GM18873 (cell line): ENCODE measurements at regions not wholly inside any gene's neighbourhood (a gene's known extent, or its start where the extent isn't known, plus 50 kb on each side); places are given as distances from the start of the nearest gene placed in this dataset.

ENCODE experiments used
- ATAC-seq: cut with Tn5 transposase; IDR thresholded peaks from one replicate; pipeline ENCODE4 v1.9.1; 2021; ENCODE audit warnings: mild to moderate bottlenecking, moderate library complexity, moderate number of reproducible peaks; ENCODE audit not compliant: unreplicated experiment, low FRiP score

GRCh38 chr6:22668307-22668706 is 98.9 kb downstream of the HDGFL1 start:
- no peak for ATAC-seq

DNA sequence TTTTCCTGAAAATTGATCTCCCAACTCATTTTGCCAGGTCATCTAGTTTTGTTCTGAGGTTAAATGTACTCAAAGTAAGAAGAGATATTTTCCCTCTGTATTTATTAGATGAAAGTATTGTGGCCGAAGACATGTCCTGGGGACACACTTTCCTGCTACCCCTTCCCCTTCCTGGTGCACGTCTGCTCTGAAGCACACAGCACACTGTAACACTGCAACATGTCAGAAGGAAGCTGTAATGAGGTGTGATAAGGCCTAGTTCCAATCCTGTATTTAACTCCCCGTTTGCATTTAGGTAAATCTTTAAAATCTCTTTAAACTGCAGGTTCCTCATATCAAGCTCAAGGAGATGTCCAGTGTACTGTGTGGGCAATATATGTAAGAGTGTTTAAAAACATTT is 99.4 kb downstream of the HDGFL1 start:
- ATAC-seq, result no peak

DNA sequence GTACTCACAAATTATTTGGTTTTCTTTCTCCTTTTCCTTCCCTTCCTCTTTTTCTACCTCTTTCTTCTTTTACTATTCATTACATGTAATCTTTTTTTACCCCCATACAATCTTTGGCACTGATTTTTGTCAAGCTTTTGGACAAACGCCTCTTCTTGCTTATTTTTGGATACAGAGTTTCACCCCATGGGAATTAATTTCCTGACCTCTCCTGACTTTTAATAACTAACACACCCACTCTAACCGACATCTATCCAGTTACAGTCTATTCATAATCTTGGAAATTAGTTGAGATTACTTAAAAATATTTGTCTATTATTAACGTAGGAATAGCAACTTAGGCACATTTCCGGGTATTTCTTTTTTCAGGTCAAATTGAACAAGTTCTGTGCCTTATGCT is 101.2 kb downstream of the HDGFL1 start:
- ATAC-seq, result no peak

- ATAC-seq, result no peak
These were observed 104.1 kb downstream of the HDGFL1 start for GRCh38 chr6:22673474-22673873.

- no peak for ATAC-seq
These were observed 111.6 kb downstream of the HDGFL1 start for GRCh38 chr6:22680950-22681349.

GRCh38 chr6:22681761-22682160 is 112.4 kb downstream of the HDGFL1 start:
- ATAC-seq, result no peak

GRCh38 chr6:22682979-22683378 is 113.6 kb downstream of the HDGFL1 start:
- ATAC-seq, result no peak

GRCh38 chr6:22690446-22690845 is 121.1 kb downstream of the HDGFL1 start:
- ATAC-seq, result no peak

DNA sequence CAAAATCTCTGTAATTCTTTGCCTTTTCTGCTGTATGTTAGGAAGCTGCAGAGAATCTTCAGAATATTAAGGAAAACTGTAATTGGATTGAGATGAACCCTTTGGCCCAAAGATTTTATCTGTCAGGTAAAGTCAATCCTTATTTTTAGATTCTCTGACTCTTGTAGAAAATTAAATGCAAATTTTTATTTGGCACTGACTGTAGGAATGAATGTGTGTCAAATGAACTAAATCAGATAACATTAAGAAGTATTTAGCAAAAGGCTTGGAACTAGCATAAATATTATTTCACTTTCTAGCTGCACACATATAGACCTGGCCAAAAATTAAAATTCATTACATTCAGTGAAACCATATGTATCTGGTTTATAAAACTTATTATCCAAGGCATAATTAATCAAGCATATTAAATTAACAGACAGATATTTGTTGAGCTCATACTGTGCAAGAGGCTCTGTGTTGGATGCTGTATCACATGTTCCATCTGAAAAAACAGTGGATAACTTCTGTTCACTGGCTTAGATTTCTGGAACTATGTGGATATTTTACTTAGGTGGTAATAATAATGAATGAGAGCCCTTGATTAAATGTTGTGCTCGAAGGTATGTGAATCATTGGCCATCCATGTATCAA is 124.8 kb downstream of the HDGFL1 start:
- ATAC-seq, result no peak

DNA sequence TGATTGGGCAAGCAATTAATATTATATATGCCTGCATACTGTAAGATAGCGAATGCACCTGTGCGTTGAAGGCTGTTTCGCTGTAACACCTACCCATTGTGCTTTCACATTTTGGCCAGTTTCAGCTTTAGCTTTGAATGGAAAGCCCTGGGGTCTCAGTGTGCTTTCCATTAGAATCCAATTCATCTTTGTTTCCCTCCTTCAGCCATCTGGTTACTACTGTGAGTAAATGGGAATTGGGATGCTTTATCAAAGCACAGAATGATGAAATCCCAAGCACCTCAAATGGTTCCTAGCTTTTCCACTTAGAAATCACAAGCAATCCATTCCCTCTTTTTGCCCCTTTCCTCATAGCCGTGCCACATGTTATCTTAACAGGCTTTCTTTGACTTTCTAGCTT is 127.1 kb downstream of the HDGFL1 start:
- ATAC-seq, result no peak

DNA sequence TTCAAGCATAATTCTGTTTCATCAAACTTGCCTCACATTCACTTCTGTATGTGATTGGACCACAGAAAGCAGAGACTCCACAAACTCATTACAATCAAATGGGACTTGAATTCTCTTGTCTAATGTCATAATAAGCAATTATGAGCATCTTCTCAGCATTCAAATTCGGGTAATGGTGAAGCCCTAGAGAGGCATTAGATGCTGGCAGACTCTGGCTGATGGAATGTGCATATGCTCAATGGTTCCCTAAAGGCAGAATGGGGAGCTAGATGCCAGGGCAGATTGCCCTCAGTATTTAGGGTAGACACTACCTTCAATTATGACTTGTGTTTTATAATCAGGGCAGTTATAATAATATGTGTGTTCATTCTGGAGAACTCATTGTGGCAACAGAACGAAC is 127.9 kb downstream of the HDGFL1 start:
- no peak for ATAC-seq

- no peak for ATAC-seq
These were observed 129.8 kb downstream of the HDGFL1 start for GRCh38 chr6:22699151-22699550.

DNA sequence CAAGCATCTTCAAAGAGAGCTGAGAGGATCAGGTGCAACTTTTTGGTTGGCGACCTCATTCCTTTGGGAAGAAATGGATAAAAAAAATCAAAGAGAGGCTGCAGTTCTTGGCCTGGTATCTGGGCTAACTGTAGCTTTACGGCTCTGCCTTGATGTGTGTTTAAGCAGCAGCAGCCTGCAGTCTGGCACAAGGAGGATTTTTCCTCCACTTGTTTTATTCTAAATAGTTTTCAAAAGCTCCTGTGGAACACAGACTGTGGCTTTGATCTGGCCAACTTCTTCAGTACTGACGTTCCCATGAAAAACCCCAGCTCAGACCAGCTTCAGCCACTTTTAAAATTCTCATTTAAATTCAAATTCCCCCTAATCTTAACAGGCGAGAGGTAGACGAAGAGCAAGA is 137.3 kb downstream of the HDGFL1 start:
- no peak for ATAC-seq

DNA sequence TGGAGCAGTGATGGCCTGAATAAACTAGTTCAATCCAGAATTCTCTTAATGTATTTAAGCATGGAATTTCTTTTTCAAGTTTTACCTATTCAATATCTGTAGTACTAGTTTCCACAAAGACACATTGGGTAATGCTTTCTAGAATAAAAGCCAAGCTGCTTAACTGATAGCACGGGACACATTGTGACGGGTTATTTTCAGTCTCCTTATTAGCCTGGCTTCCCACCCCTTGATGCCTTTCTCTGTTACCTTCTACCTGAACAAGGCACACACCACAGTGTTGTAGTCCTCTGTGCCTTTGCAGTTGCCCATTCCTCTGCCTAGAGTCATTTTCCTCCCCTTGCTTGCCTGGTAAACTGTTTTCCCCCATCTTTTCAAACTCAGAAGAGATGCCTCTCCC is 139.1 kb downstream of the HDGFL1 start:
- no peak for ATAC-seq

DNA sequence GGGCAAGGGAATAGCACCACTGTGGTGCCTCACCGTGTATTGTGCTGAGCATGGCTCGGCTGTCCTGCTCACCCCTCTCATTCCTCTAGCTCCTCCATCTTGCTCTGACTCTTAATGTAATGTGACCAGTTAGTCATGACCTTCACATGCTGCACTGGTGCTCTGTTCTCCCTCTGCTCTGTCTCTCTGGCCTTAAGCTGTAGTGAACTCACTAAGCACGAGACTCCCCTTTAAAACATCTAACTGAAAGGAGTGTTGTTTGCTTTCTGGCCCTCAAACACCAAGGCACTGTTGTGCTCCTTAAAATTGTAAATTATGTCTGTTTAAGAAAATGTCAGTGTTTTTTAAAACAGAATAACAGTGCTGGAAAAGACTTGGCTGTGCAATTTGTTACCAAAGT is 140.4 kb downstream of the HDGFL1 start:
- ATAC-seq, result no peak

GRCh38 chr6:22716721-22717120 is 147.4 kb downstream of the HDGFL1 start:
- ATAC-seq, result no peak

GRCh38 chr6:22717915-22718314 is 148.5 kb downstream of the HDGFL1 start:
- no peak for ATAC-seq

DNA sequence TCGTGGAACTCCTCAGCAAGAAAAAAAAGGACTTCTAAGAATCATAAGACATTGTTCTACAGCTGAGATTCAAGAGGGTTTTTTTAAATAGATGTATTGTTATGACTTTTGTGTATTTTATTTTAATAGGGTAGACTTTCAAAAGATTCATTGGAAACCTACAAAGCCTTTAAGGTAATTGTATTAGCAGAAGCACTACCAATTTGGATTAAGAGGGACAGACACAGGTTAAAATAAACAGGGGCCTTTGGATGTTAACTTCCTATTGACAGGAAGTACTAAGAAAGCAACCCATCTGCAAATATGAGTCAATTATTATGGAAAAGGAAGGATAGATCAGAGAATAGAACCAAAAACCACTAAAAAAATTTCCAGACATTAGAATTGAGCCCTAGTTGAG is 153.5 kb downstream of the HDGFL1 start:
- ATAC-seq, result no peak

DNA sequence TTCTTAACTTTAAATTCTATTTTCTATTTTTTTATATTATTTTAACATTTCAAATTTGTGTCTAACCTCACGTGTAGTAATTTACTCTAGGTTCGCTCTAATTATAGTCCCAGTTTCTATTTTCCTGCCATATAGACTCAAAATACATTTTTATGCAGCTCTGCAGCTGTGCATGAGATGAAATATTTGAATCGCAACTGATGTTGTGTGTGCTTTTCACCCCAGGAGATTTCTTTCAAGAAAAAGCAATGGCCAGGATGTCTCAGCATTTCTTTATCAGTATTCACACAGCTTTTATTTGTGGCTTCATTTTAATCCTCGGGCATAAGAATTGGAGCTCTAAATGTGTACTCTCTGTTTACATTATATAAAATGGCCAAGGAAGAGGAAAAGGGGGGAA is 157.6 kb downstream of the HDGFL1 start:
- ATAC-seq, result no peak

DNA sequence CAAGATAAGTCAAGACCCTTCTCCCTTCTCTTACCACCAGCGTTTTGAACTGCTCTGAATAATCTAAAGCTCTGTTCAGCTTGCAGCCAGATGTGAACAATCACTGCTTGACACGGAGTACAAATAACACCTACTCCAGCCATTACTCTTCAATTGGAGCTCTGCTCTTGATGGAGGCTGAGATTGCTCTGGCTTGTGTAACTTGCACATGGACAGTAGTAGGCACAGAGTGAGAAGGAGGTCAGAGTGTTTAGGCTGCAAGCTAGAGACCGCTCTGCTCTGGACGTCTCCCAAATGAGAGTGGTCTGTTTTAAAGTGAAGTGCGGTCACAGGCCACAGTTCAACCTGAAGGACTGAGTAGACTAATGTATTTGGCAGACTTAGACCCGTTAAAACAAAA is 158.3 kb downstream of the HDGFL1 start:
- no peak for ATAC-seq

DNA sequence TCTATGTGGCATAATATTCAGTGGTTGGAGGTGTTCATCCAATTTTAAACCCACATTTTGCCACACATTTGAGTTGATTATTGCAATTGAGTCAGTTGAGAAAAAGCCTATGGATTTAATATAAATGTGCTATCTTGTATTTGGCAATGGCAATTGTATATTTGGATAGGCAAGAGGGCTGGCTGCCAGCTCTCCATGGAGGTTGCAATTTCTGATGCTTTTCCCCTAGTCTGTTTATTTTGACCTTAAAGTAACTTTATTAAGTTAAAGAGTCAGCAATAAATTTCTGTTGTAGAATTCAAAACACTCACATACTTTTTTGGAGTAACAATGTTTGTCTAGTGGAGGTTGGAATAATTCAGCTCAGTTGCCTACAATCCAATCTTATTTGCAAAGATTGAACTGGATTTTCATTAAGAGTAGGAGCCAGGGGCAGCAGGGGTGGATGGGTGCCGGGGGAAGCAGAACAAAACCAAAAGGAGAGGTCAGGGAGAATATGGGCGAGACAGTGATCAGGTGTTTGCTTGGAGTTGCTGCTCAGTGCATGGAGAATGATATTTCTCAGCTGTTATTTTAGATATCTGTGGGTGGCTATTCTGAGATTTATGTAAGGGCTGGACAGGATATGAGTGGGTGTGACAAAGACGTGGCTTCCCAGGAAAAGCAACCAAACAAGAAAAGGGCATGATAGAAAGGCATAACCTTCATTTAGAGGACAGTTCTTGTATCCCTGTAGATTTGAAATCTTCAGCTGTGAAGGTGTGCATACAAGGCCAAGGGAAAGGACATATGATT is 163.0 kb downstream of the HDGFL1 start:
- ATAC-seq, result no peak

DNA sequence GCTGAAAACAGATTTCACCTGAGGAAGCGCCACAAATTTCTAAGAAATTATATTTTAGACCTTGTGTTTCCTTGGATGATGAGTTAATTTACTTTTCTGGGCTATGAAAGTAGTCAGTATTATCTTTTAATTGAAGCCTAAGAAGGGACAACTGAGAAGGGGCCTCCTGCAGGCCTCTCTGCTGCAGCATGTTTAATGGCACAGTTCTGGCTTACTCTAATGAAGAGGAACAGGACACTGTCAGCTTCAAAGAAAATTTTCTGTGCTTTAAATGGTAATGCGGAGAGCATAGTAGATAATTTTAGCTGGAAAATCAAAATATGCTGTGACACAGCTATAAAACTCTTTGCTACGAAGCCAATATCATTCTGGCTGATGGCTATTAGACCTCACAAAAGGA is 167.4 kb downstream of the HDGFL1 start:
- no peak for ATAC-seq
